ENCODE measurements at regions not wholly inside any gene's neighbourhood (a gene's known extent, or its start where the extent isn't known, plus 50 kb on each side); places are given as distances from the start of the nearest gene placed in this dataset.

GRCh38 chr19:32224371-32225244, 120.8 kb upstream of the ZNF507 start:
- WGBS = 10% methylated on average over 34 of the region's 51 CpGs
- Histone ChIP-seq H3K9me3 (no peaks in the 10 kb centered on the region), H3K4me3 (peak overlapping the region; percentile 8 to 41 (median 29)), H3K36me3 (no peaks in the 10 kb centered on the region), H3K27ac (replicated peaks in 1 of 4) (no peak overlapping the region), H3K4me1 (peaks cover 4 to 10% (median 7%) of the 10 kb centered on the region in 4 donors), H3K27me3 (peaks cover 0 to 55% (median 8%) of the 10 kb centered on the region in 4 donors)
- intact Hi-C loops (cut with DNase I) = loop anchor here (2.0 to 5.0 kb wide), 3 partner anchors 1437 to 1558 kb away; no protein-coding TSS in a partner anchor
- TF ChIP-seq POLR2A (IDR thresholded peaks at IDR 0.05; ENCODE audit: low read depth) = no peak
- peak in 2 of 3 experiments; percentile 97 to 99 for TF ChIP-seq CTCF (IDR thresholded peaks at IDR 0.05)
- DNase-seq (ENCODE audit: extremely low spot score) = no peak

- intact Hi-C loops (cut with DNase I) = loop anchor here (5.0 kb wide), 1 partner anchor 1545 kb away; no protein-coding TSS in a partner anchor
- Histone ChIP-seq H3K4me1 (peaks cover 4 to 10% (median 7%) of the 10 kb centered on the region in 4 donors), H3K27me3 (peaks cover 0 to 69% (median 8%) of the 10 kb centered on the region in 4 donors), H3K9me3 (no peaks in the 10 kb centered on the region), H3K27ac (replicated peaks in 1 of 4) (no peak overlapping the region), H3K36me3 (no peaks in the 10 kb centered on the region), H3K4me3 (no peak overlapping the region)
- TF ChIP-seq POLR2AphosphoS5 (IDR thresholded peaks at IDR 0.05) = no peak
- no peak for TF ChIP-seq POLR2A (IDR thresholded peaks at IDR 0.05; ENCODE audit: low read depth)
- no peak for TF ChIP-seq EP300 (IDR thresholded peaks at IDR 0.05)
- TF ChIP-seq CTCF (IDR thresholded peaks at IDR 0.05) = no peak
- no peak for DNase-seq (ENCODE audit: extremely low spot score)
- WGBS = 88% methylated on average over 28 of the region's 29 CpGs
Measured at GRCh38 chr19:32227561-32228165, 117.7 kb upstream of the ZNF507 start.

DNA sequence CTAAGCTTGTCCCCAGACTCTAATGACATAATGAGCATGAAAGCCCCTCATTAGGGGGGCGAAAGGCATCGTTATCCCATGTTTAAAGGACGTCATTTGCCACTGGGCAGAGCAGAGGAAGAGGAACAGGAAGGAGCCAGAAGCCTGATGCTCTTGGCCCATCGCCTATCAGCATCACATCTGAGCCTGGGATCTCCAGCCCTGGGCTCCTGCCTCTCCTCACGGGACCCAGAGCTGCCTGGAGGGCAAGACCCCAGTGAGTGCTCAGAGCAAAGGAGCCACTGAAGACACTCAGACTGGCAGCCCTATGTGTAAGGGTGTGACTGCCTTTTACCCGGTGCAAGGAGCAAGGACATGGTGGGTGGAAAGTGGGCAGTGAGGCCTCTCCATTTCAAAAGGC, 115.0 kb upstream of the ZNF507 start:
- Histone ChIP-seq H3K4me1 (no peaks in the 10 kb centered on the region), H3K36me3 (no peaks in the 10 kb centered on the region), H3K4me3 (no peak overlapping the region), H3K27ac (replicated peaks in 1 of 4) (no peak overlapping the region), H3K27me3 (peaks cover 0 to 47% (median 0%) of the 10 kb centered on the region in 4 donors), H3K9me3 (no peaks in the 10 kb centered on the region)
- peak; percentile 88 for DNase-seq (ENCODE audit: extremely low spot score)
- TF ChIP-seq CTCF (IDR thresholded peaks at IDR 0.05) (no peak), POLR2A (IDR thresholded peaks at IDR 0.05; ENCODE audit: low read depth) (no peak), EP300 (IDR thresholded peaks at IDR 0.05) (no peak), POLR2AphosphoS5 (IDR thresholded peaks at IDR 0.05) (no peak)
- 77% methylated on average over 6 of the region's 6 CpGs for WGBS
- intact Hi-C loops (cut with DNase I) = no loop called here

- WGBS = 86% methylated on average over 4 of the region's 8 CpGs
- H3K27me3 ChIP-seq = peaks cover 0 to 47% (median 0%) of the 10 kb centered on the region in 4 donors
- no peaks in the 10 kb centered on the region for H3K36me3 ChIP-seq
- no peaks in the 10 kb centered on the region for H3K4me1 ChIP-seq
- H3K27ac ChIP-seq (replicated peaks in 1 of 4) = no peak overlapping the region
- H3K4me3 ChIP-seq = no peak overlapping the region
- H3K9me3 ChIP-seq = no peaks in the 10 kb centered on the region
- intact Hi-C loops (cut with DNase I) = no loop called here
- peak; percentile 89 for DNase-seq (ENCODE audit: extremely low spot score)
- TF ChIP-seq CTCF (IDR thresholded peaks at IDR 0.05) (no peak), POLR2A (IDR thresholded peaks at IDR 0.05; ENCODE audit: low read depth) (no peak), EP300 (IDR thresholded peaks at IDR 0.05) (no peak), POLR2AphosphoS5 (IDR thresholded peaks at IDR 0.05) (no peak)
Measured at GRCh38 chr19:32231020-32231419, 114.4 kb upstream of the ZNF507 start.

All from esophagus muscularis mucosa (tissue), 4 donors.